ENCODE measurements at regions not wholly inside any gene's neighbourhood (a gene's known extent, or its start where the extent isn't known, plus 50 kb on each side); places are given as distances from the start of the nearest gene placed in this dataset.

DNA sequence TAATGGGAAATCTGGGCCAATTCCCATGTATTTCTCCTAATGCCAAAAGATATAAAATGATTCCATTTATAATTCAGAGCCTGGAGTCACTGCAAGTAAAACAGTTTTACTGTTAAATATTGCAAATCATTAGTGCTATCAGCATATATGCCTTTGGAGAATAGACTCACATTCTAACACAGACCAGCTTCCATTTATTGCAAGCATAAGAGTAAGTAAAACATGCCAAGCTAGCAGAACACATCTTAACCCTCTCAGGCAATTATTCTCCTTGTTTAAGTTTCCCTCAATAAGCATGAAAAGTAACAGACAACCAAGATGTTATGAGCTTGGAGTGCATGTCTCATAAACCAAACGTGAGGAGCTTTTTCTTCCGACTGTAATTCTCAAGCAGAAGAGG, 173.9 kb upstream of the GRIP1 start:
- intact Hi-C loops (cut with micrococcal nuclease; ENCODE audit: unreplicated experiment), result no loop called here
- ChIA-PET CTCF (ENCODE audit: unreplicated experiment) (no interaction called here), POLR2A (interaction anchor here (0.7 kb wide), 1 partner anchor 934 kb away, joined by 3 read pairs; no protein-coding TSS in a partner anchor)
- Histone ChIP-seq H3K9me2 (ENCODE audit: insufficient read depth, low read length) (no peaks in the 10 kb centered on the region), H3K4me3 (ENCODE audit: low read depth, low read length, poor library complexity, severe bottlenecking) (no peak overlapping the region), H3K36me3 (ENCODE audit: insufficient read depth, low read length) (no peaks in the 10 kb centered on the region), H3K4me2 (ENCODE audit: low read length) (no peak overlapping the region), H3K4me1 (ENCODE audit: insufficient read depth, low read length, poor library complexity, severe bottlenecking) (peaks cover 11% of the 10 kb centered on the region), H4K20me1 (ENCODE audit: insufficient read depth, low read length) (no peaks in the 10 kb centered on the region), H2AFZ (ENCODE audit: low read length) (no peak overlapping the region), H3K27ac (ENCODE audit: low read depth, low read length, poor library complexity, severe bottlenecking) (no peak overlapping the region), H3K9me3 (ENCODE audit: low read length) (no peaks in the 10 kb centered on the region), H3K79me2 (ENCODE audit: insufficient read depth, low read depth, low read length) (no peaks in the 10 kb centered on the region)
- BruUV-seq (replicated peaks), result no TSS peak
- no peak for DNase-seq (ENCODE audit: low spot score)
- TF ChIP-seq, protein P1, sequence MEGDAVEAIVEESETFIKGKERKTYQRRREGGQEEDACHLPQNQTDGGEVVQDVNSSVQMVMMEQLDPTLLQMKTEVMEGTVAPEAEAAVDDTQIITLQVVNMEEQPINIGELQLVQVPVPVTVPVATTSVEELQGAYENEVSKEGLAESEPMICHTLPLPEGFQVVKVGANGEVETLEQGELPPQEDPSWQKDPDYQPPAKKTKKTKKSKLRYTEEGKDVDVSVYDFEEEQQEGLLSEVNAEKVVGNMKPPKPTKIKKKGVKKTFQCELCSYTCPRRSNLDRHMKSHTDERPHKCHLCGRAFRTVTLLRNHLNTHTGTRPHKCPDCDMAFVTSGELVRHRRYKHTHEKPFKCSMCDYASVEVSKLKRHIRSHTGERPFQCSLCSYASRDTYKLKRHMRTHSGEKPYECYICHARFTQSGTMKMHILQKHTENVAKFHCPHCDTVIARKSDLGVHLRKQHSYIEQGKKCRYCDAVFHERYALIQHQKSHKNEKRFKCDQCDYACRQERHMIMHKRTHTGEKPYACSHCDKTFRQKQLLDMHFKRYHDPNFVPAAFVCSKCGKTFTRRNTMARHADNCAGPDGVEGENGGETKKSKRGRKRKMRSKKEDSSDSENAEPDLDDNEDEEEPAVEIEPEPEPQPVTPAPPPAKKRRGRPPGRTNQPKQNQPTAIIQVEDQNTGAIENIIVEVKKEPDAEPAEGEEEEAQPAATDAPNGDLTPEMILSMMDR (conservative IDR thresholded peaks at IDR 0.05; ENCODE audit: low read length), result no peak
- TF ChIP-seq EZH2phosphoT487 (IDR thresholded peaks at IDR 0.05; ENCODE audit: borderline replicate concordance, low read depth, low read length), result no peak

DNA sequence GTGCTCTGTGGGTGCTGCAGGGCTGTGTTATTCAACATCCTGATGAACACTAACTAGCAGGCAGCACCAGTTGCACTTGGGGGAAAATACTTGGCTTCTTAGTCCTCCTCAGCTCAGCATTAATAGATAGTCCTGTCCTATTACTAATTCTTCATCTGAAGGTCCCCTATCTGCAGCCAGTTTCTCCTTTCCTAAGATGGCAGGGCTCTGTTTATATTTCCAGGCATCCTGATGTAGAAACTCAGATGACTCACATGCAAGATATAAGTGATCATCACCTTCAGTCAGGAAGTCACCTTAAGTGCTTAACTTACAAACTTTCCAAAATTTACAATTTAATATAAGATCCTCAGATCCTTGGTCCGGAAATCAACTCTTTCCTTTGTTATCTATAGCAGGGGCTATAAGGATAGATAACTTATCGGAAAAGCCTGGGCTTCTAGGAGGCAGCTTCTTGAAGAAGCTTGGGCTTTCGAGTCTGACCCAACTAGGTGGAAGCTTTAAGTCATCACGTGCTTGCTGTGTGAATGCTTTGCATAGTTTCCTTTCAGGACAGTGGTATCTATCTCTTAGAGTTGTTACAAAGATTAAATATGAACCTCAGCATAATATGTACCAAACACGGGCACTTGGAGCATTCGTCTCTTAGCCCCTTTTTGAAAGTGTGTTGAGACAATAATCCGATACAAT, 181.0 kb upstream of the GRIP1 start:
- no peaks in the 10 kb centered on the region for H3K9me2 ChIP-seq (ENCODE audit: insufficient read depth, low read length)
- H3K27ac ChIP-seq (ENCODE audit: low read depth, low read length, poor library complexity, severe bottlenecking), result no peak overlapping the region
- no peaks in the 10 kb centered on the region for H3K36me3 ChIP-seq (ENCODE audit: insufficient read depth, low read length)
- peak overlapping the region; percentile 44 for H2AFZ ChIP-seq (ENCODE audit: low read length)
- H3K4me2 ChIP-seq (ENCODE audit: low read length), result no peak overlapping the region
- no TSS peak for BruUV-seq (replicated peaks)
- no peak overlapping the region for H3K4me3 ChIP-seq (ENCODE audit: low read depth, low read length, poor library complexity, severe bottlenecking)
- no peaks in the 10 kb centered on the region for H3K79me2 ChIP-seq (ENCODE audit: insufficient read depth, low read depth, low read length)
- H3K4me1 ChIP-seq (ENCODE audit: insufficient read depth, low read length, poor library complexity, severe bottlenecking), result peaks cover 21% of the 10 kb centered on the region
- CTCF ChIA-PET (ENCODE audit: unreplicated experiment), result no interaction called here
- intact Hi-C loops (cut with micrococcal nuclease; ENCODE audit: unreplicated experiment), result loop anchor here (2.0 to 5.0 kb wide), 2 partner anchors 143 to 507 kb away; no protein-coding TSS in a partner anchor
- H4K20me1 ChIP-seq (ENCODE audit: insufficient read depth, low read length), result no peaks in the 10 kb centered on the region
- no peak for TF ChIP-seq EZH2phosphoT487 (IDR thresholded peaks at IDR 0.05; ENCODE audit: borderline replicate concordance, low read depth, low read length)
- TF ChIP-seq, protein P1 (conservative IDR thresholded peaks at IDR 0.05; ENCODE audit: low read length), result no peak
- H3K9me3 ChIP-seq (ENCODE audit: low read length), result no peaks in the 10 kb centered on the region
- no peak for DNase-seq (ENCODE audit: low spot score)
- POLR2A ChIA-PET, result interaction anchor here (0.7 to 0.9 kb wide), 2 partner anchors 73 to 456 kb away, joined by 3 to 6 read pairs; no protein-coding TSS in a partner anchor
